ENCODE measurements at regions not wholly inside any gene's neighbourhood (a gene's known extent, or its start where the extent isn't known, plus 50 kb on each side); places are given as distances from the start of the nearest gene placed in this dataset.
"Not testable (repeated sequence)": the region's sequence is repeated elsewhere in the genome, so short reads cannot be mapped to it uniquely, and the experiment has no call there.

- no peak for DNase-seq
These were observed 1390.1 kb upstream of the CDH8 start for GRCh38 chr16:63426275-63426870.

GRCh38 chr16:63422715-63423114 lies 1386.5 kb upstream of the CDH8 start:
- no peak for DNase-seq

- no peak for DNase-seq
These were observed 1380.5 kb upstream of the CDH8 start for GRCh38 chr16:63416712-63417111.

- DNase-seq: peak; percentile 7
These were observed 1378.8 kb upstream of the CDH8 start for GRCh38 chr16:63415014-63415413.

- no peak for DNase-seq
These were observed 1374.4 kb upstream of the CDH8 start for GRCh38 chr16:63410594-63410993.

- DNase-seq: no peak
These were observed 1367.6 kb upstream of the CDH8 start for GRCh38 chr16:63403792-63404191.

GRCh38 chr16:63388277-63388676 lies 1352.0 kb upstream of the CDH8 start:
- not testable (repeated sequence) for DNase-seq

GRCh38 chr16:63385714-63386432 lies 1349.6 kb upstream of the CDH8 start:
- no peak for DNase-seq

GRCh38 chr16:63373744-63374143 lies 1337.5 kb upstream of the CDH8 start:
- no peak for DNase-seq

- DNase-seq: no peak
These were observed 1336.6 kb upstream of the CDH8 start for GRCh38 chr16:63372815-63373214.

GRCh38 chr16:63372283-63372682 lies 1336.0 kb upstream of the CDH8 start:
- DNase-seq: no peak

GRCh38 chr16:63365649-63366304 lies 1329.5 kb upstream of the CDH8 start:
- no peak for DNase-seq

- DNase-seq: no peak
These were observed 1327.5 kb upstream of the CDH8 start for GRCh38 chr16:63363738-63364137.

GRCh38 chr16:63361032-63361624 lies 1324.9 kb upstream of the CDH8 start:
- DNase-seq: peak; percentile 40

GRCh38 chr16:63349961-63350360 lies 1313.7 kb upstream of the CDH8 start:
- no peak for DNase-seq

GRCh38 chr16:63346000-63346399 lies 1309.8 kb upstream of the CDH8 start:
- DNase-seq: no peak

GRCh38 chr16:63337264-63337663 lies 1301.0 kb upstream of the CDH8 start:
- no peak for DNase-seq

GRCh38 chr16:63331111-63331510 lies 1294.9 kb upstream of the CDH8 start:
- DNase-seq: no peak

- no peak for DNase-seq
These were observed 1290.6 kb upstream of the CDH8 start for GRCh38 chr16:63326736-63327339.

- no peak for DNase-seq
These were observed 1287.8 kb upstream of the CDH8 start for GRCh38 chr16:63323722-63324705.

- DNase-seq: no peak
These were observed 1286.8 kb upstream of the CDH8 start for GRCh38 chr16:63323055-63323454.

- DNase-seq: no peak
These were observed 1279.0 kb upstream of the CDH8 start for GRCh38 chr16:63315229-63315628.
